ENCODE measurements at regions not wholly inside any gene's neighbourhood (a gene's known extent, or its start where the extent isn't known, plus 50 kb on each side); places are given as distances from the start of the nearest gene placed in this dataset.

GRCh38 chr16:82263521-82264143 is 93.6 kb upstream of the MPHOSPH6 start:
- peaks cover 56% of the 10 kb centered on the region for H3K27me3 ChIP-seq (ENCODE audit: insufficient read depth, low read depth)
- CTCF ChIA-PET: interaction anchor here (1.0 kb wide), 2 partner anchors 193 to 1183 kb away, joined by 3 to 4 read pairs; no protein-coding TSS in a partner anchor

GRCh38 chr16:82262244-82262643 is 92.2 kb upstream of the MPHOSPH6 start:
- Histone ChIP-seq H3K79me2 (ENCODE audit: low read depth) (no peaks in the 10 kb centered on the region), H3K4me1 (replicated peaks; ENCODE audit: insufficient read depth) (no peaks in the 10 kb centered on the region), H3K27ac (no peak overlapping the region), H3F3A (ENCODE audit: insufficient read depth, low read depth) (no peaks in the 10 kb centered on the region), H4K20me1 (ENCODE audit: insufficient read depth) (no peaks in the 10 kb centered on the region), H3K4me3 (no peak overlapping the region), H3K4me2 (no peak overlapping the region), H3K9me2 (ENCODE audit: insufficient read depth) (no peaks in the 10 kb centered on the region), H3K27me3 (ENCODE audit: insufficient read depth, low read depth) (peaks cover 69% of the 10 kb centered on the region), H2AFZ (no peak overlapping the region), H3K9me3 (ENCODE audit: insufficient read depth, low read depth) (no peaks in the 10 kb centered on the region), H3K36me3 (ENCODE audit: low read depth) (no peaks in the 10 kb centered on the region)
- no peak for TF ChIP-seq EZH2 (IDR thresholded peaks at IDR 0.05; ENCODE audit: low read depth)
- TF ChIP-seq, protein P1, sequence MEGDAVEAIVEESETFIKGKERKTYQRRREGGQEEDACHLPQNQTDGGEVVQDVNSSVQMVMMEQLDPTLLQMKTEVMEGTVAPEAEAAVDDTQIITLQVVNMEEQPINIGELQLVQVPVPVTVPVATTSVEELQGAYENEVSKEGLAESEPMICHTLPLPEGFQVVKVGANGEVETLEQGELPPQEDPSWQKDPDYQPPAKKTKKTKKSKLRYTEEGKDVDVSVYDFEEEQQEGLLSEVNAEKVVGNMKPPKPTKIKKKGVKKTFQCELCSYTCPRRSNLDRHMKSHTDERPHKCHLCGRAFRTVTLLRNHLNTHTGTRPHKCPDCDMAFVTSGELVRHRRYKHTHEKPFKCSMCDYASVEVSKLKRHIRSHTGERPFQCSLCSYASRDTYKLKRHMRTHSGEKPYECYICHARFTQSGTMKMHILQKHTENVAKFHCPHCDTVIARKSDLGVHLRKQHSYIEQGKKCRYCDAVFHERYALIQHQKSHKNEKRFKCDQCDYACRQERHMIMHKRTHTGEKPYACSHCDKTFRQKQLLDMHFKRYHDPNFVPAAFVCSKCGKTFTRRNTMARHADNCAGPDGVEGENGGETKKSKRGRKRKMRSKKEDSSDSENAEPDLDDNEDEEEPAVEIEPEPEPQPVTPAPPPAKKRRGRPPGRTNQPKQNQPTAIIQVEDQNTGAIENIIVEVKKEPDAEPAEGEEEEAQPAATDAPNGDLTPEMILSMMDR (conservative IDR thresholded peaks at IDR 0.05): no peak
- ChIA-PET POLR2A (ENCODE audit: unreplicated experiment) (no interaction called here), CTCF (no interaction called here)
- intact Hi-C loops (cut with micrococcal nuclease; ENCODE audit: unreplicated experiment): loop anchor here (2.0 to 10.0 kb wide), 2 partner anchors 195 to 1613 kb away; no protein-coding TSS in a partner anchor
- no peak for DNase-seq
- no TSS peak for BruUV-seq (replicated peaks)

More at GRCh38 chr16:82263521-82264143, 93.6 kb upstream of the MPHOSPH6 start:
- TF ChIP-seq EZH2 (IDR thresholded peaks at IDR 0.05; ENCODE audit: low read depth): no peak
- TF ChIP-seq, protein P1 (conservative IDR thresholded peaks at IDR 0.05): peak; percentile 94
- Histone ChIP-seq H3K79me2 (ENCODE audit: low read depth) (no peaks in the 10 kb centered on the region), H3K9me3 (ENCODE audit: insufficient read depth, low read depth) (no peaks in the 10 kb centered on the region), H3K4me2 (no peak overlapping the region), H3K9me2 (ENCODE audit: insufficient read depth) (no peaks in the 10 kb centered on the region), H3K4me1 (replicated peaks; ENCODE audit: insufficient read depth) (no peaks in the 10 kb centered on the region), H3F3A (ENCODE audit: insufficient read depth, low read depth) (no peaks in the 10 kb centered on the region), H4K20me1 (ENCODE audit: insufficient read depth) (no peaks in the 10 kb centered on the region), H3K27ac (no peak overlapping the region), H3K36me3 (ENCODE audit: low read depth) (no peaks in the 10 kb centered on the region), H3K4me3 (no peak overlapping the region), H2AFZ (no peak overlapping the region)
- intact Hi-C loops (cut with micrococcal nuclease; ENCODE audit: unreplicated experiment): loop anchor here (1.0 to 10.0 kb wide), 3 partner anchors 193 to 1611 kb away; no protein-coding TSS in a partner anchor
- no TSS peak for BruUV-seq (replicated peaks)
- DNase-seq: peak in 1 of 2 experiments; percentile 27
- POLR2A ChIA-PET (ENCODE audit: unreplicated experiment): no interaction called here

DNA sequence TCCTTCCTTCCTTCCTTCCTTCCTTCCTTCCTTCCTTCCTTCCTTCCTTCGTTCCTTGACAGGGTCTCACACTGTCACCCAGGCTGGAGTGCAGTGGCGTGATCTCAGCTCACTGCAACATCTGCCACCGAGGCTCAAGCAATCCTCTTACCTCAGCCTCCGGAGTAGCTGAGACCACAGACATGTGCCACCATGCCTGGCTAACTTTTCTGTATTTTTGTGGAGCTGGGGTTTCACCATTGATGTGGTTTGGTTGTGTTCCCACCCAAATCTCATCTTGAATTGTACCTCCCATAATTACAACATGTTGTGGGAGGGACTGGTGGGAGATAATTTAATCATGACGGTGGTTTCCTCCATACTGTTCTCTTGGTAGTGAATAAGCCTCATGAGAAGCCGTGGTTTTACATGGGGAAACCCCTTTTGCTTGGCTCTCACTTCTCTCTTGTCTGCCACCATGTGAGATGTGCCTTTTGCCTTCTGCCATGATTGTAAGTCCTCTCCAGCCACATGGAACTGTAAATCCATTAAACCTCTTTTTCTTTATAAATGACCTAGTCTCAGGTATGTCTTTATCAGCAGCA is 90.3 kb upstream of the MPHOSPH6 start:
- H3K9me2 ChIP-seq (ENCODE audit: insufficient read depth): no peaks in the 10 kb centered on the region
- no peak overlapping the region for H2AFZ ChIP-seq
- no peak overlapping the region for H3K4me2 ChIP-seq
- H3K4me1 ChIP-seq (replicated peaks; ENCODE audit: insufficient read depth): no peaks in the 10 kb centered on the region
- H3F3A ChIP-seq (ENCODE audit: insufficient read depth, low read depth): no peaks in the 10 kb centered on the region
- no peaks in the 10 kb centered on the region for H3K79me2 ChIP-seq (ENCODE audit: low read depth)
- CTCF ChIA-PET: no interaction called here
- BruUV-seq (replicated peaks): no TSS peak
- POLR2A ChIA-PET (ENCODE audit: unreplicated experiment): no interaction called here
- no peaks in the 10 kb centered on the region for H3K9me3 ChIP-seq (ENCODE audit: insufficient read depth, low read depth)
- H3K27me3 ChIP-seq (ENCODE audit: insufficient read depth, low read depth): peaks cover 78% of the 10 kb centered on the region
- H3K36me3 ChIP-seq (ENCODE audit: low read depth): no peaks in the 10 kb centered on the region
- H3K27ac ChIP-seq: no peak overlapping the region
- no peaks in the 10 kb centered on the region for H4K20me1 ChIP-seq (ENCODE audit: insufficient read depth)
- no peak overlapping the region for H3K4me3 ChIP-seq
- TF ChIP-seq EZH2 (IDR thresholded peaks at IDR 0.05; ENCODE audit: low read depth): no peak
- TF ChIP-seq, protein P1 (conservative IDR thresholded peaks at IDR 0.05): no peak
- DNase-seq: no peak
- intact Hi-C loops (cut with micrococcal nuclease; ENCODE audit: unreplicated experiment): loop anchor here (10.0 kb wide), 1 partner anchor 1614 kb away; no protein-coding TSS in a partner anchor

Measured in PC-9 (cell line).